Kidney epithelial cell (primary cell): ENCODE measurements at regions not wholly inside any gene's neighbourhood (a gene's known extent, or its start where the extent isn't known, plus 50 kb on each side); places are given as distances from the start of the nearest gene placed in this dataset.
"Not testable (repeated sequence)": the region's sequence is repeated elsewhere in the genome, so short reads cannot be mapped to it uniquely, and the experiment has no call there.

Experiments used
- DNase-seq: peaks from one replicate; pipeline ENCODE4 v3.0.0-alpha.2; 2010; ENCODE audit warnings: low read depth
- H3K27me3 ChIP-seq: 2 replicates; pipeline ENCODE4 v1.6.0; 2011; ENCODE audit warnings: low read length; ENCODE audit not compliant: control insufficient read depth, insufficient read depth
- H3K36me3 ChIP-seq: 2 replicates; pipeline ENCODE4 v1.5.1; 2011; ENCODE audit warnings: low read length; ENCODE audit not compliant: control insufficient read depth, insufficient read depth
- H3K4me3 ChIP-seq: 2 replicates; pipeline ENCODE4 v1.5.1; 2011; ENCODE audit warnings: low read depth, mild to moderate bottlenecking, control low read depth, low read length
- CTCF ChIP-seq: IDR thresholded peaks from 2 replicates; pipeline ENCODE4 v1.5.1; 2011; ENCODE audit warnings: mild to moderate bottlenecking, moderate library complexity, low read length, control low read depth, inconsistent platforms; ENCODE audit not compliant: insufficient read depth, poor library complexity, severe bottlenecking

GRCh38 chr11:29448246-29448877 lies 568.5 kb downstream of the KCNA4 start:
- TF ChIP-seq CTCF: peak; percentile 72
- no peak for DNase-seq

GRCh38 chr11:29447821-29448220 lies 569.0 kb downstream of the KCNA4 start:
- Histone ChIP-seq H3K36me3 (no peaks in the 10 kb centered on the region), H3K27me3 (no peaks in the 10 kb centered on the region), H3K4me3 (no peak overlapping the region)
- no peak for DNase-seq
- no peak for TF ChIP-seq CTCF

More at GRCh38 chr11:29448246-29448877, 568.5 kb downstream of the KCNA4 start:
- no peaks in the 10 kb centered on the region for H3K27me3 ChIP-seq
- no peaks in the 10 kb centered on the region for H3K36me3 ChIP-seq
- H3K4me3 ChIP-seq: no peak overlapping the region

GRCh38 chr11:29446132-29446531 lies 570.7 kb downstream of the KCNA4 start:
- H3K36me3 ChIP-seq: no peaks in the 10 kb centered on the region
- H3K27me3 ChIP-seq: no peaks in the 10 kb centered on the region
- no peak for DNase-seq
- TF ChIP-seq CTCF: no peak
- no peak overlapping the region for H3K4me3 ChIP-seq

GRCh38 chr11:29445191-29445590 lies 571.6 kb downstream of the KCNA4 start:
- not testable (repeated sequence) for H3K27me3 ChIP-seq, DNase-seq, H3K4me3 ChIP-seq, H3K36me3 ChIP-seq

GRCh38 chr11:29438815-29439214 lies 578.0 kb downstream of the KCNA4 start:
- Histone ChIP-seq H3K4me3 (no peak overlapping the region), H3K36me3 (no peaks in the 10 kb centered on the region), H3K27me3 (no peaks in the 10 kb centered on the region)
- TF ChIP-seq CTCF: no peak
- DNase-seq: no peak

GRCh38 chr11:29435421-29435820 lies 581.4 kb downstream of the KCNA4 start:
- H3K36me3 ChIP-seq: no peaks in the 10 kb centered on the region
- H3K4me3 ChIP-seq: no peak overlapping the region
- no peaks in the 10 kb centered on the region for H3K27me3 ChIP-seq
- DNase-seq: no peak
- TF ChIP-seq CTCF: no peak
